Neural cell (in vitro differentiated cells): ENCODE measurements at regions not wholly inside any gene's neighbourhood (a gene's known extent, or its start where the extent isn't known, plus 50 kb on each side); places are given as distances from the start of the nearest gene placed in this dataset.

Experiments
- H2AFZ ChIP-seq: fragments of 200-600, 300-800 bp; sonication (generic), shearing (Covaris generic); 2 replicates; pipeline ENCODE4 v1.6.0; 2014; ENCODE audit warnings: low read depth, mild to moderate bottlenecking, antibody characterized with exemption, low read length, moderate library complexity
- H3F3A ChIP-seq: fragments of 200-600 bp; shearing (Covaris generic); 2 replicates; pipeline ENCODE4 v1.6.1; 2016; ENCODE audit warnings: mild to moderate bottlenecking, moderate library complexity, mixed read lengths, antibody characterized with exemption, low read length; ENCODE audit not compliant: insufficient read depth, poor library complexity, severe bottlenecking
- H3K27ac ChIP-seq: fragments of 200-600, 300-800 bp; sonication (generic), shearing (Covaris generic); 2 replicates; pipeline ENCODE4 v1.5.1; 2014; ENCODE audit warnings: mild to moderate bottlenecking, low read length, moderate library complexity
- H3K27me3 ChIP-seq: fragments of 300-800, 200-600 bp; sonication (generic), shearing (Covaris generic); 2 replicates; pipeline ENCODE4 v1.6.0; 2014; ENCODE audit warnings: mild to moderate bottlenecking, low read depth, low read length, moderate library complexity; ENCODE audit not compliant: insufficient read depth
- H3K36me3 ChIP-seq: fragments of 300-800, 200-600 bp; sonication (generic), shearing (Covaris generic); 2 replicates; pipeline ENCODE4 v1.5.1; 2014; ENCODE audit warnings: mild to moderate bottlenecking, antibody characterized with exemption, low read length, moderate library complexity; ENCODE audit not compliant: insufficient read depth
- H3K4me2 ChIP-seq: fragments of 300-800, 200-600 bp; sonication (generic), shearing (Covaris generic); 2 replicates; pipeline ENCODE4 v1.6.0; 2014; ENCODE audit warnings: mild to moderate bottlenecking, low read length
- H3K4me3 ChIP-seq: fragments of 300-800, 200-600 bp; sonication (generic), shearing (Covaris generic); 2 replicates; pipeline ENCODE4 v1.5.1; 2014; ENCODE audit warnings: mild to moderate bottlenecking, low read length, moderate library complexity
- H3K79me2 ChIP-seq: fragments of 200-600 bp; shearing (Covaris generic); replicated peaks from 2 replicates; pipeline ENCODE4 v1.6.0; 2014; ENCODE audit warnings: mild to moderate bottlenecking, low read length, moderate library complexity; ENCODE audit not compliant: insufficient read depth
- H3K9ac ChIP-seq: fragments of 300-800, 200-600 bp; sonication (generic), shearing (Covaris generic); 2 replicates; pipeline ENCODE4 v1.6.1; 2016; ENCODE audit warnings: mild to moderate bottlenecking, low read length, mixed read lengths
- H3K9me2 ChIP-seq: fragments of 200-600 bp; shearing (Covaris generic); 2 replicates; pipeline ENCODE4 v1.6.1; 2016; ENCODE audit warnings: mild to moderate bottlenecking, low read length, mixed read lengths; ENCODE audit not compliant: insufficient read depth
- H3K9me3 ChIP-seq: fragments of 200-600, 300-800 bp; sonication (generic), shearing (Covaris generic); 2 replicates; pipeline ENCODE4 v1.6.1; 2016; ENCODE audit warnings: mild to moderate bottlenecking, mixed run types, low read length, moderate library complexity, mixed read lengths
- H4K20me1 ChIP-seq: fragments of 200-600 bp; shearing (Covaris generic); 2 replicates; pipeline ENCODE4 v1.6.1; 2016; ENCODE audit warnings: mild to moderate bottlenecking, mixed run types; ENCODE audit not compliant: insufficient read depth
- EP300 ChIP-seq: fragments of 450-650 bp; conservative IDR thresholded peaks from 2 replicates; pipeline ENCODE4 v1.6.1; 2014; ENCODE audit warnings: antibody characterized with exemption, mild to moderate bottlenecking, moderate library complexity; ENCODE audit not compliant: poor library complexity, severe bottlenecking
- EZH2 ChIP-seq: fragments of 200-600, 300-800 bp; shearing (Covaris generic), sonication (generic); IDR thresholded peaks from 2 replicates; pipeline ENCODE4 v1.6.1; 2014; ENCODE audit warnings: antibody characterized with exemption, low read length, borderline replicate concordance, mild to moderate bottlenecking; ENCODE audit not compliant: insufficient read depth, poor library complexity, severe bottlenecking
- MXI1 ChIP-seq: fragments of 450-650 bp; conservative IDR thresholded peaks from 2 replicates; pipeline ENCODE4 v1.6.1; 2014; ENCODE audit warnings: antibody characterized with exemption, mild to moderate bottlenecking; ENCODE audit not compliant: poor library complexity, severe bottlenecking
- POLR2AphosphoS5 ChIP-seq: IDR thresholded peaks from 2 replicates; pipeline ENCODE4 v1.6.1; 2012
- RAD21 ChIP-seq: fragments of 450-650 bp; conservative IDR thresholded peaks from 2 replicates; pipeline ENCODE4 v1.6.1; 2014; ENCODE audit warnings: antibody characterized with exemption, mild to moderate bottlenecking, moderate library complexity
- SMC3 ChIP-seq: fragments of 450-650 bp; conservative IDR thresholded peaks from 2 replicates; pipeline ENCODE4 v1.6.1; 2014; ENCODE audit warnings: antibody characterized with exemption, mild to moderate bottlenecking, moderate library complexity; ENCODE audit not compliant: poor library complexity
- TAF1 ChIP-seq: IDR thresholded peaks from 2 replicates; pipeline ENCODE4 v1.6.1; 2012; ENCODE audit warnings: low read depth
- TF ChIP-seq, protein P1 (sequence below): fragments of 450-650 bp; IDR thresholded peaks from 2 replicates; pipeline ENCODE4 v1.5.1; 2014; ENCODE audit warnings: antibody characterized with exemption, mild to moderate bottlenecking, moderate library complexity; ENCODE audit not compliant: poor library complexity, severe bottlenecking
- TF ChIP-seq, protein P2 (sequence below): IDR thresholded peaks from 2 replicates; pipeline ENCODE4 v1.6.1; 2012; ENCODE audit warnings: borderline replicate concordance

DNA sequence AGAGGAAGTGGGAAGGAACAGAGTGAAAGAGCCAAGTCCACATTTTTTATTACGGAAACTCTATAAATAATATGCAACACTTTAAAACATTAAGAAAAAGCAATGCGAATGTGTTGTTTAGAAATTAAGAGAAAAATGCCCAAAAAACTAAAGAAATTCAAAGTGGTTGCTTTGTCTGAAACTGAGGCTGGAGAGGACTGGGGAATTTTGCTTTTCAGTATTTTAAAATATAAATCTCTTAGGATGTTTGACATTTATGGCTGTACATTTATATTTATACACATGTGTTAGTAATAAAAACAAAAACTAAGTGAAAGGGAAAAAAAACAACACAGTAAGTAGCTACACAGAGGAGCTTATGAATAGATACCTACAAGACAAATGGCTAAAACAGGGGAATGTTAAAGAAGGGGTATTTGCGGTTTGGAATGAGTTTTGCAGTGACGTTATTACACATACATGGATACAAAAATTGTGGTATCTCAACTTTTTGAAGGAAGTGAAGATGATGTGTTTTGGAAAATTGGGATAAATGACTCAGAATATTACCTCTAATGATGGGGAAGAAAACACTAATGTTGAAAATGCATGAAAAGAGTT is 97.0 kb upstream of the DRD2 start:
- H3K27me3 ChIP-seq, result no peaks in the 10 kb centered on the region
- no peaks in the 10 kb centered on the region for H3K9me3 ChIP-seq
- H3K79me2 ChIP-seq, result no peaks in the 10 kb centered on the region
- no peaks in the 10 kb centered on the region for H4K20me1 ChIP-seq
- TF ChIP-seq MXI1 (no peak), TAF1 (no peak), EP300 (no peak), RAD21 (no peak), EZH2 (no peak), SMC3 (no peak), POLR2AphosphoS5 (no peak)
- TF ChIP-seq, protein P1, sequence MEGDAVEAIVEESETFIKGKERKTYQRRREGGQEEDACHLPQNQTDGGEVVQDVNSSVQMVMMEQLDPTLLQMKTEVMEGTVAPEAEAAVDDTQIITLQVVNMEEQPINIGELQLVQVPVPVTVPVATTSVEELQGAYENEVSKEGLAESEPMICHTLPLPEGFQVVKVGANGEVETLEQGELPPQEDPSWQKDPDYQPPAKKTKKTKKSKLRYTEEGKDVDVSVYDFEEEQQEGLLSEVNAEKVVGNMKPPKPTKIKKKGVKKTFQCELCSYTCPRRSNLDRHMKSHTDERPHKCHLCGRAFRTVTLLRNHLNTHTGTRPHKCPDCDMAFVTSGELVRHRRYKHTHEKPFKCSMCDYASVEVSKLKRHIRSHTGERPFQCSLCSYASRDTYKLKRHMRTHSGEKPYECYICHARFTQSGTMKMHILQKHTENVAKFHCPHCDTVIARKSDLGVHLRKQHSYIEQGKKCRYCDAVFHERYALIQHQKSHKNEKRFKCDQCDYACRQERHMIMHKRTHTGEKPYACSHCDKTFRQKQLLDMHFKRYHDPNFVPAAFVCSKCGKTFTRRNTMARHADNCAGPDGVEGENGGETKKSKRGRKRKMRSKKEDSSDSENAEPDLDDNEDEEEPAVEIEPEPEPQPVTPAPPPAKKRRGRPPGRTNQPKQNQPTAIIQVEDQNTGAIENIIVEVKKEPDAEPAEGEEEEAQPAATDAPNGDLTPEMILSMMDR, result no peak
- TF ChIP-seq, protein P2, sequence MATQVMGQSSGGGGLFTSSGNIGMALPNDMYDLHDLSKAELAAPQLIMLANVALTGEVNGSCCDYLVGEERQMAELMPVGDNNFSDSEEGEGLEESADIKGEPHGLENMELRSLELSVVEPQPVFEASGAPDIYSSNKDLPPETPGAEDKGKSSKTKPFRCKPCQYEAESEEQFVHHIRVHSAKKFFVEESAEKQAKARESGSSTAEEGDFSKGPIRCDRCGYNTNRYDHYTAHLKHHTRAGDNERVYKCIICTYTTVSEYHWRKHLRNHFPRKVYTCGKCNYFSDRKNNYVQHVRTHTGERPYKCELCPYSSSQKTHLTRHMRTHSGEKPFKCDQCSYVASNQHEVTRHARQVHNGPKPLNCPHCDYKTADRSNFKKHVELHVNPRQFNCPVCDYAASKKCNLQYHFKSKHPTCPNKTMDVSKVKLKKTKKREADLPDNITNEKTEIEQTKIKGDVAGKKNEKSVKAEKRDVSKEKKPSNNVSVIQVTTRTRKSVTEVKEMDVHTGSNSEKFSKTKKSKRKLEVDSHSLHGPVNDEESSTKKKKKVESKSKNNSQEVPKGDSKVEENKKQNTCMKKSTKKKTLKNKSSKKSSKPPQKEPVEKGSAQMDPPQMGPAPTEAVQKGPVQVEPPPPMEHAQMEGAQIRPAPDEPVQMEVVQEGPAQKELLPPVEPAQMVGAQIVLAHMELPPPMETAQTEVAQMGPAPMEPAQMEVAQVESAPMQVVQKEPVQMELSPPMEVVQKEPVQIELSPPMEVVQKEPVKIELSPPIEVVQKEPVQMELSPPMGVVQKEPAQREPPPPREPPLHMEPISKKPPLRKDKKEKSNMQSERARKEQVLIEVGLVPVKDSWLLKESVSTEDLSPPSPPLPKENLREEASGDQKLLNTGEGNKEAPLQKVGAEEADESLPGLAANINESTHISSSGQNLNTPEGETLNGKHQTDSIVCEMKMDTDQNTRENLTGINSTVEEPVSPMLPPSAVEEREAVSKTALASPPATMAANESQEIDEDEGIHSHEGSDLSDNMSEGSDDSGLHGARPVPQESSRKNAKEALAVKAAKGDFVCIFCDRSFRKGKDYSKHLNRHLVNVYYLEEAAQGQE, result no peak
- H3K4me2 ChIP-seq, result no peak overlapping the region
- no peaks in the 10 kb centered on the region for H3K36me3 ChIP-seq
- H3K27ac ChIP-seq, result no peak overlapping the region
- H2AFZ ChIP-seq, result no peak overlapping the region
- no peaks in the 10 kb centered on the region for H3K9me2 ChIP-seq
- no peak overlapping the region for H3K4me3 ChIP-seq
- no peaks in the 10 kb centered on the region for H3F3A ChIP-seq
- H3K9ac ChIP-seq, result no peak overlapping the region

DNA sequence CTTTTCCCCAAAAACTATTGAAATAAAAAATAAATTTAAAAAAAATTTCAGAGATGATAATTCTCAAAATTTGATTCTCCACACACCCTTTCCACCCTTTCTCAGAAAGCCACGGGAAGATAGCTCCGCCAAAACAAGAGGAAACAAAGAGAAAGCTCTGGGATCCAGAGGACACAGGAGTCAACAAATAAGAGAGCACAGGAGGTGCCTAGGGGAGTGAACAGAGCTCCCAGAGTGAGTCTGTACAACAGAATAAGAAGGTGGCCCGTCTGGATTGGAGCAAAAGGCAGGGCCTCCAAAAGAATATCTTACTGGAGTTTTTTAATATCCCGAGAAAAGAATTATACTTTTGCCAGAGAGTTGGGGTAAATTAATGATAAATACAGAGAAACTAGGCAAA is 96.3 kb upstream of the DRD2 start:
- Histone ChIP-seq H3K27ac (no peak overlapping the region), H3K9me3 (no peaks in the 10 kb centered on the region), H2AFZ (no peak overlapping the region), H3K4me3 (no peak overlapping the region), H4K20me1 (no peaks in the 10 kb centered on the region), H3K36me3 (no peaks in the 10 kb centered on the region), H3K79me2 (no peaks in the 10 kb centered on the region), H3K9ac (no peak overlapping the region), H3F3A (no peaks in the 10 kb centered on the region), H3K27me3 (no peaks in the 10 kb centered on the region), H3K4me2 (no peak overlapping the region), H3K9me2 (no peaks in the 10 kb centered on the region)
- no peak for TF ChIP-seq EP300
- TF ChIP-seq, protein P1, result no peak
- no peak for TF ChIP-seq EZH2
- TF ChIP-seq TAF1, result no peak
- no peak for TF ChIP-seq MXI1
- no peak for TF ChIP-seq RAD21
- TF ChIP-seq POLR2AphosphoS5, result no peak
- TF ChIP-seq SMC3, result no peak
- TF ChIP-seq, protein P2, result no peak
